VCaP (cell line): ENCODE measurements at regions not wholly inside any gene's neighbourhood (a gene's known extent, or its start where the extent isn't known, plus 50 kb on each side); places are given as distances from the start of the nearest gene placed in this dataset.

Experiments
- H3K27ac ChIP-seq: fragments of 450-650 bp; 2 replicates; pipeline ENCODE4 v1.5.1; 2017
- CTCF ChIP-seq: fragments of 450-650 bp; conservative IDR thresholded peaks from 2 replicates; pipeline ENCODE4 v1.5.1; 2017; ENCODE audit warnings: mild to moderate bottlenecking, moderate library complexity

- peak; percentile 76 for TF ChIP-seq CTCF
- H3K27ac ChIP-seq: no peak overlapping the region
These were observed 1588.2 kb downstream of the SI start for GRCh38 chr3:163490119-163490518.

- no peak for TF ChIP-seq CTCF
- no peak overlapping the region for H3K27ac ChIP-seq
These were observed 1595.6 kb downstream of the SI start for GRCh38 chr3:163482695-163483094.

GRCh38 chr3:163481738-163482137 lies 1596.6 kb downstream of the SI start:
- TF ChIP-seq CTCF: no peak
- no peak overlapping the region for H3K27ac ChIP-seq

GRCh38 chr3:163476179-163476578 lies 1602.1 kb downstream of the SI start:
- no peak overlapping the region for H3K27ac ChIP-seq
- TF ChIP-seq CTCF: peak; percentile 76

- H3K27ac ChIP-seq: no peak overlapping the region
- no peak for TF ChIP-seq CTCF
These were observed 1603.5 kb downstream of the SI start for GRCh38 chr3:163474766-163475165.

GRCh38 chr3:163468531-163469335 lies 1609.6 kb downstream of the SI start:
- no peak overlapping the region for H3K27ac ChIP-seq
- TF ChIP-seq CTCF: no peak

- H3K27ac ChIP-seq: no peak overlapping the region
- no peak for TF ChIP-seq CTCF
These were observed 1615.8 kb downstream of the SI start for GRCh38 chr3:163462446-163462845.
